ENCODE measurements at regions not wholly inside any gene's neighbourhood (a gene's known extent, or its start where the extent isn't known, plus 50 kb on each side); places are given as distances from the start of the nearest gene placed in this dataset.

- peaks cover 51% of the 10 kb centered on the region for H3K9me3 Mint-ChIP-seq
- no peaks in the 10 kb centered on the region for H4K20me1 ChIP-seq (replicated peaks; ENCODE audit: insufficient read depth)
- no peaks in the 10 kb centered on the region for H3K27me3 ChIP-seq (ENCODE audit: insufficient read depth)
These were observed 414.3 kb downstream of the ADRA2A start for GRCh38 chr10:111491154-111491553.

GRCh38 chr10:111493024-111493625, 416.3 kb downstream of the ADRA2A start:
- H4K20me1 ChIP-seq (replicated peaks; ENCODE audit: insufficient read depth) = no peaks in the 10 kb centered on the region
- H2AFZ ChIP-seq = no peak overlapping the region
- no peak overlapping the region for H3K4me2 ChIP-seq
- Mint-ChIP-seq H3K9me3 (peaks cover 43% of the 10 kb centered on the region), H3K36me3 (ENCODE audit: low read depth) (peaks cover 25% of the 10 kb centered on the region), H3K4me3 (no peak overlapping the region), H3K4me1 (no peaks in the 10 kb centered on the region), H3K27ac (no peak overlapping the region), H3K27me3 (ENCODE audit: insufficient read depth, low read depth, poor library complexity) (peaks cover 3% of the 10 kb centered on the region)
- no peaks in the 10 kb centered on the region for H3F3A ChIP-seq (replicated peaks; ENCODE audit: low read depth)
- H3K27me3 ChIP-seq (ENCODE audit: insufficient read depth) = no peaks in the 10 kb centered on the region
- H3K9me2 ChIP-seq (ENCODE audit: insufficient read depth) = peaks cover 9% of the 10 kb centered on the region; the same call in 1 of the 2 replicates
- no peaks in the 10 kb centered on the region for H3K79me2 ChIP-seq (replicated peaks; ENCODE audit: insufficient read depth)
- no peaks in the 10 kb centered on the region for H3K4me1 ChIP-seq (ENCODE audit: insufficient read depth)
- DNase-seq (ENCODE audit: low spot score) = no peak
- H3K4me3 ChIP-seq = no peak overlapping the region
- no peak for ATAC-seq
- H3K36me3 ChIP-seq (ENCODE audit: insufficient read depth) = peaks cover 7% of the 10 kb centered on the region
- no peak overlapping the region for H3K27ac ChIP-seq (ENCODE audit: low read depth)
- TF ChIP-seq CTCF (conservative IDR thresholded peaks at IDR 0.05; ENCODE audit: low read depth in 2 of 2) = no peak
- no peak for TF ChIP-seq ZNF114 (CRISPR knock-in tag; IDR thresholded peaks at IDR 0.05)
- TF ChIP-seq STAT1 (IDR thresholded peaks at IDR 0.05; ENCODE audit: unreplicated experiment) = no peak
- TF ChIP-seq NANOG (IDR thresholded peaks at IDR 0.05; ENCODE audit: borderline replicate concordance) = no peak

More at GRCh38 chr10:111491154-111491553, 414.3 kb downstream of the ADRA2A start:
- H3K27ac ChIP-seq (ENCODE audit: low read depth) = no peak overlapping the region
- no peaks in the 10 kb centered on the region for H3K79me2 ChIP-seq (replicated peaks; ENCODE audit: insufficient read depth)
- no peak overlapping the region for H3K27ac Mint-ChIP-seq
- H3K4me3 ChIP-seq = no peak overlapping the region
- no peak for ATAC-seq
- H3K9me2 ChIP-seq (ENCODE audit: insufficient read depth) = peaks cover 7% of the 10 kb centered on the region; the same call in 1 of the 2 replicates
- H3K36me3 Mint-ChIP-seq (ENCODE audit: low read depth) = peaks cover 33% of the 10 kb centered on the region
- TF ChIP-seq STAT1 (IDR thresholded peaks at IDR 0.05; ENCODE audit: unreplicated experiment) = no peak
- no peak for TF ChIP-seq ZNF114 (CRISPR knock-in tag; IDR thresholded peaks at IDR 0.05)
- TF ChIP-seq JUNB (IDR thresholded peaks at IDR 0.05; ENCODE audit: unreplicated experiment) = no peak
- no peak for TF ChIP-seq CREB1 (CRISPR knock-in tag; IDR thresholded peaks at IDR 0.05; ENCODE audit: low read depth)
- no peak for TF ChIP-seq CTCF (conservative IDR thresholded peaks at IDR 0.05; ENCODE audit: low read depth in 2 of 2)
- TF ChIP-seq ETS1 (IDR thresholded peaks at IDR 0.05) = no peak
- no peak overlapping the region for H3K4me2 ChIP-seq
- H3F3A ChIP-seq (replicated peaks; ENCODE audit: low read depth) = no peaks in the 10 kb centered on the region
- no peak for DNase-seq (ENCODE audit: low spot score)
- H2AFZ ChIP-seq = no peak overlapping the region
- H3K27me3 Mint-ChIP-seq (ENCODE audit: insufficient read depth, low read depth, poor library complexity) = peaks cover 3% of the 10 kb centered on the region
- peaks cover 7% of the 10 kb centered on the region for H3K36me3 ChIP-seq (ENCODE audit: insufficient read depth)
- no peaks in the 10 kb centered on the region for H3K4me1 Mint-ChIP-seq
- H3K4me1 ChIP-seq (ENCODE audit: insufficient read depth) = no peaks in the 10 kb centered on the region
- H3K4me3 Mint-ChIP-seq = no peak overlapping the region
